Activated CD4-positive, alpha-beta T cell treated with anti-CD3 and anti-CD28 coated beads for 48 hours (primary cell): ENCODE measurements at regions not wholly inside any gene's neighbourhood (a gene's known extent, or its start where the extent isn't known, plus 50 kb on each side); places are given as distances from the start of the nearest gene placed in this dataset.

Experiments
- DNase-seq: peaks from one replicate; pipeline ENCODE4 v3.0.0-alpha.2; 2020

GRCh38 chr3:176697284-176697889 is 499.9 kb downstream of the TBL1XR1 start:
- no peak for DNase-seq

DNA sequence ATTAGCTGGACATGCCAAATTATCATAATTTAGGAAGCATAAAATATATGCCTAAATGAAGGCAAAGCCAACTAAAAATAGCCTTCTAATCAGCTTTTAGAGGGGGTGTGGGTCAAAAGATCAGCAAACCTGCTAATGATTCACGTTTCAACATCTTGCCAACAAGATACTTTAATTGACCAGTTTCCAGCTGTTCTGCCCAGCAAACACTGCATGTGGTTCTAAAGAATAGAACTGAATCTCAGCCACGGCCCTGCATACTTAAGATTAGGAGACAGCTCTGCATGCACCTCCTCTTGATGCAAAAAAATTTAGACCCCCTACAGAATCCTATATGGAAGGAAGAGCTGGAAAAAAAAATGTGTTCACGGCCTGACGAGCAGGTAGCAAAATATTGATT is 500.5 kb downstream of the TBL1XR1 start:
- no peak for DNase-seq

DNA sequence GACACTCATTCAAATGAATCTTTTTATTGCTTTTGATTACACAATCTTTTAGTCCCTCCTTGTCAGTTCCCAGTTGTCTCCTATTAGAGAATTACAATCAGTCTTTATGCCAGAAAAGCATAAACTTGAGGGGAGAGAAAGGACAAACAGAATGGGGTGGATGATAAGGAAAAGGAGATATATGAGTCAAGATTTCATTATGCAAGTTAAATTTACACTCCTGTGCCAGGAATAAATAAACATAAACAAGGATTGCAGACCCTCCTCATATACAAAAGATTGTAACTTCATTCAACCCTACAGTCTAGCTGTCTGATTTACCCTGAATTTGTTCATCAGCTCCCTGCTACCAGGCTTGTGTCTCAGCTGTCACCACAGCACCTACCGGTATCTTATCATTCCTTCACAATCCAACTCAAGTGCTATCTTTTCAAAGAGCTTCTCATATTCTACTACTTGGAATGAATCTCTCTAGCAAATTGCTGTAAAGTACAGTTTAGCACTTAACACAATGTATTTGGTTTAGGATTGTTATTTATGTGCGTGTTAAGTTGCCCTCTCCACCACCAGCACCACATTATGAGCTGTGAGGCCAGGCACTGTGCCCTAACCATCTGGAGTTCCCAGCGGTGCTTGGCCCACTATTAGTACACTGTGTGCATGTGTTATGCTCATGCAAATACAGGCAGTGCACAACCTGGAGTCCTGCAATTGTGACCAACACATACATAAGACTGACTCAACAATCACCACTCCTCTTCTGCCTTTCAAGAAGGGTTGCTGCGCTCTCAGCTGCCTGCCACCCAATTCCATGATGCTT is 504.1 kb downstream of the TBL1XR1 start:
- DNase-seq: no peak

- DNase-seq: no peak
These were observed 504.9 kb downstream of the TBL1XR1 start for GRCh38 chr3:176692199-176692965.

DNA sequence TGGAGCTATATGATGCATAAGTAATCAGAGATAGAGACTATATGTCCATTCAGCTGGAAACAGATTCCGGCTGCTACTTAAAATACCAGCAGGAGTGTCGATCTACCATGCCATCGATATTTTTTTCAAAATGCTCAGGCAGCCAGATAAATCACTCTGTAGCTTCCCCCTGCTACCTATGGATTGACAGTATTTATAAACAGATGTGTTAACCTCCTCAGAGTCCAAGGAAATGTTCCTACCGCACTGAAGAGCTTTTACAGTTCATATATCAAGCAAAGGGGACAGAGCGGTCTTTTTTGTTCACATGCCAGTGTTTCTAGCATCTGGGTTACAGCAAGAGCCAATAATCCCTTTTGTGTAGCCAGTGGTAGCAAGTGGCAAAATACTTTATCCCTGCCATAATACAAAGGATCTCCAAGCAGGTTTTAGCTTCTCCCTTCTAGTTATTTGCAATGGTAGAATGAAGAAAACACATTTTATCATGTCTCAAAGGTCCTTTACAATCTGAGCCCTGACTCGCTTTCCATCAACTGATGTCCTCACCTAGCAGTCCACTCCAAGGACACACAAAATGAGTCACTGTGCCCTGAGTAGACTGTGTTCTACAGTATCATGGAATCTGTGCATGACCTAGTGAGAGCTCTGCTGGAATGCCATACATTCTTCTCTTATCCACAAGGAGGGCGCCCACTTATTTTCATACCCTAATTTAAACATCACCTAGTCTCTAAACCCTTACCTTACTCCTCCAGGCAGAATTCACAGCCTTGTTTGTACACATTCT is 507.0 kb downstream of the TBL1XR1 start:
- DNase-seq: no peak

- DNase-seq: no peak
These were observed 509.5 kb downstream of the TBL1XR1 start for GRCh38 chr3:176687754-176688153.

GRCh38 chr3:176683382-176683781 is 513.9 kb downstream of the TBL1XR1 start:
- no peak for DNase-seq

DNA sequence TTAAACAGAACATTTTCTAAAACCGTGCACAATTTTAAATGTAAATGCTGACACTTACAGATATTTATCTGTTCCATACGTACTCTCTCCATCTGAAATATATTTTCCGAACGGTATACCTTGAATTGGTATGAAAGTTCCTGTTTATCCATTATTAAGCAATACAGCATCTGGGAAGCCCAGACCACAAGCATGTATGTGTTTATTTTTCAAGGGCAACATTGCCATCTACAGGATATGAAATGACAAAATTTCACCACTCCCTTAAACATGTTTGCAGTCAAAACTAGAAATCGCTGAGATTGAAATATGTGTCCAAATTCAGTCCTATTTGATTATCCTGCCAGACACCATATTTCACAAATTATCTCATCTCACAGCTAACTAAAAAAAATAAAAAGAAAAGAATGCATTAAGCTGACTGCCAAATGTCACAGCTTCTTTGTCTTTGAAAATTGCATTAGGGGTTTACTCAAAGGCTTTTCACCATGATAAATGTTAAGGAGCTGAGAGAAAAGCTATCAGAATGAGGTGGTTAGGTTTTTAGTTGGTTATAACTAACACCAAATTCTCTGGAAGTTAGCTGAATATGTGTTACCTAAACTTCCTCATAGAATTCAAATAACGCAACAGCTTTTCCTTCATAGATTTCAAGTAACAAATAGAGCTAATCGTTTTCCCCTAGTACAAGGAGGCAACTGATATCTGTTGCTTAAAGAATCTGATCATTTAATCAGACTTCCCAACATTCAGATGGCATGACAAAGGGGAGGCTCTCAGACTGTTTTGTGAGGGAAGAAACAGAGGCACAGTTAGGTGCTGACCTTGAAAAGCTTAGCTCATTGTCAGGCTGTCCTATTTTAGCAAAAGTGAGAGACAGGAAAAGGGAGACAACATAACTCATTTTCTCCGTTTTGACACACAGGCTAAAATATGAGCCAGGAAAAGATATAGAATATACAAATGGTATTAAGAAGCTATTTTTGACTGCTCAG is 533.1 kb downstream of the TBL1XR1 start:
- no peak for DNase-seq

GRCh38 chr3:176663387-176663786 is 533.9 kb downstream of the TBL1XR1 start:
- no peak for DNase-seq

DNA sequence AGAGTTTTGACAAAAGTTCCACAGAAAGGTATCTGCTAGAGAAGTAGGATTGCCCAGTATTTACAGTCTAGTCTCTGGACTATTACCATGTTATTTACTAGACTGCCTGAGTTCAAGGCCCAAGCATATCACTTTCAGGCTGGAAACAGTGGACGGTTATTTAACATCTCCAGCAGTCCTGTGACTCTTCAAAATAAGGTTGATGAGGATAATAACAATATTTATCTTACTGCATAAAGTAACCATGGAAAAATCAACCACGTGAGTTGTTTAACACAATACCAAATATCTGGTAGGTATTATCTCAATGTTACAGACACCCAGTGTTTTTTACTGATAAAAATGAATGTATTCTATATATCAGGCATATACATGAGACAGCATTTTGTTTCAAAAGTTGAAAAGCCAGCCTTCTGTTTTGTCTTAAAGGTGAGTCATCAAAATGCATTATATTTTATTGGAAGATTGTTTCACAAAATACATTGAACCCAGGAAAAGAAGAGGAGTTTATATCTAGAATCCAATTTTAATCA is 535.8 kb downstream of the TBL1XR1 start:
- DNase-seq: no peak

DNA sequence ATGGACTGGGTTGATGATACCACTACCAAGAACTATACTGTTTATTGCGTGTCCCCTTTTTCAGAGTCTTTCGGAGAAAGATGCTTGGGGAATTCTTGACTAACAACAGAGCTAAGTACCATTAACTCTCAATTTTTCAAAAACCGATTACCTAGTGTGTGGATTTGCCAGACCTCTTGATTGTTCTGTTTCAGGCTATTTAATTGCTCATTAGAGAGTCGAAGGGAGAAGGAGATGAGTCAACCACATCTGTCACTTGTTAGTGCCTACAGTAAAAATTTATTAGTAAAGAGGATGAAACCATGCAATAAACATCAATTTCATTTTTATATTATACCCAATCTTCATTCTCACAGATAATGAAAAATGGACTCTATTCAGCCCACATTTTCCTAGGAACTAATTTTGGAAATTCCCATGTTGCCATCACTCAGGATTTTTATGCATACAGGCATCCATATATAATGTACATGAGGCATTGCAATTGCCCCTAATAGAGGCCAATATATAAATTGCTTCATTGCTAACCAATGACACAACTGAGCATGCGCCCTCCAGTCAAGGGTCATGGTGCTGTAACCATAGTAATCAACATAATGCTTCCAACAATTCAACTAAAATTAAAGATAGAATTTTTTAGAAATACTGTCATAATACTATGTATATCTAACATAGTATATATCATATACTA is 541.7 kb downstream of the TBL1XR1 start:
- no peak for DNase-seq

- no peak for DNase-seq
These were observed 545.7 kb downstream of the TBL1XR1 start for GRCh38 chr3:176651622-176652021.

DNA sequence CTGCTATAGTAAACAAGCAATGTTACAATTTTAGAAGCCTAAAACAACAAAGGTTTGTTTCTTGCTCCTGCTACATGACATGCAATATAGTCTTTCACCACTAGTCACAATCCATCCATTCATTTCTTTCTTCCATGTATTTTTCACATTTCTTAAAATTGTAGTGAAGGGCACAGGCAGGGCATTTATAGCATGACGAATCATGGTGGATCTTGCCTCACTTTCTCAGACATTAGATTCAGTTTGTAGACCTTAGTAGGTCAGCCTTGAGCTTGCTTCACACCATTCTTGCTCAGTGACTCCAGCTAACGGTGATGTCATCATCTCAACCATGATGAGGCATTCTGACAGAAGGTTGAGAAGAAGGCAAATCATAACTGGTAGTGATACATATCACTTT is 546.8 kb downstream of the TBL1XR1 start:
- DNase-seq: no peak

DNA sequence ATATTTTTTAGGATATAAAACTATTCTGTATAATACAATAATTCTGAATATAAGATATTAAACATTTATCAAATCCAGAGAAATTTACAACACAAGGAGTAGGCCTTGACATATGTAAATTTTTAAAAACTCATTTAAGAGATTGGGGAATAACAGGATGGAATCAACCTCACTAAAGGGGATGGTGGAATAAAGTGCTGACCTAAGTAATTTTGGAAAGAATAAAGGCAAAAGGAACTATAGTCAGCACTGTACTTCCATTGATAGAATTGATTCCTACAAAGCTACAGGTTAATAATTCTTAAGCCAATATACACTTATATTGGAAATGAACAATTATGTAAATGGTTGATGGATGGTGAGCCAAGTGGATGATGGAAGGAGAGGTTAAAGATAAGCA is 549.3 kb downstream of the TBL1XR1 start:
- no peak for DNase-seq

GRCh38 chr3:176633511-176633910 is 563.8 kb downstream of the TBL1XR1 start:
- DNase-seq: no peak

- DNase-seq: no peak
These were observed 564.4 kb downstream of the TBL1XR1 start for GRCh38 chr3:176632925-176633324.

DNA sequence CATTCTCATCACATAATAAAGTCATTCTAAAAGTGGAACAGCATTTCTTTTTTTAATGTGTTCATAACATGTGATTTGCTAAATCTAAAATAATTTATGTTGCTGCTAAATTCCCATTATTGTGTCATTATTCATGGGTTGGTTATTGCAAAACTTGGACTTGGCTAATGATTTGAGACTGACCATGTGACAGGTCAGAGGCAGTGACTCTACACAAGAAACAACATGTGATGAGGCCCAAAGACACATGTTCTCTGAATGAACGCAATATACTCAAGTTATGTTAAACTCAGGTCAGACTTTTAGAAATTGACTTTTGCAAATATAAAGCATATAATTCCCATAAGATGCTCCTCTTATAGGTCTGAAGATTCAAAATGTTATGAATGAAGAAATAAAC is 566.1 kb downstream of the TBL1XR1 start:
- no peak for DNase-seq

DNA sequence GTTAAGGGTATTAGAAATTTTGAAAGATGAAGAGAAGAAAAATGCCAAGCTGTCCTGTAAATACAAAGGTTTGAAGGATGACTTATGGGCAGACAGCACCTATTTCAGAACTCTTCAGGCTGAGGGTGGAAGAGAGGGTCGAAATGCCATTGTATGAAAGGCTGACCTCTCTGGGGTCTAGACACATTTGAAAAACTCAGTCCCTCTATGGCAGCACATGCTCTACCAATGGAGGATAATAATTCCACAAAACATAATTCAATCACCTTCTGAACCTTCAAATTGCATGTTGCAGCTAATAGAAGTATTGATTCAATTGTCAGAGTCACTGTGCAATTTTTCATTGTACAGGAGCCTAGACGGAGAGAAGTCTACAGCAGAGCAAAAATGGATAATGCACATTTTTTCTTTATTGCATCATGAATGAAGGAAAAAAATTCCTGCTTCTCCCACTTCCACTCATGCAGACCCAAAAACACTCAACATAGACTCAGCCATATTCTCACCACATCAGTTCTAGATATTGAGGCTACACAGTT is 569.1 kb downstream of the TBL1XR1 start:
- DNase-seq: no peak

- DNase-seq: no peak
These were observed 573.7 kb downstream of the TBL1XR1 start for GRCh38 chr3:176623468-176624150.

GRCh38 chr3:176619833-176620232 is 577.4 kb downstream of the TBL1XR1 start:
- no peak for DNase-seq
